GM23338 (cell line): ENCODE measurements at regions not wholly inside any gene's neighbourhood (a gene's known extent, or its start where the extent isn't known, plus 50 kb on each side); places are given as distances from the start of the nearest gene placed in this dataset.

Experiments used
- ATAC-seq: fragments of 200-7000 bp; cut with Tn5 transposase; 3 replicates; pipeline ENCODE4 v1.9.1; 2020
- DNase-seq: peaks from one replicate; pipeline ENCODE4 v3.0.0-alpha.2; 2015; ENCODE audit warnings: low spot score
- H2AFZ ChIP-seq: fragments of 200-600 bp; sonication (generic); 2 replicates; pipeline ENCODE4 v1.8.0; 2016; ENCODE audit warnings: antibody characterized with exemption, mild to moderate bottlenecking, moderate library complexity
- H3F3A ChIP-seq: fragments of 200-600 bp; sonication (generic); replicated peaks from 2 replicates; pipeline ENCODE4 v1.8.0; 2017; ENCODE audit warnings: antibody characterized with exemption, mixed run types, low read depth
- H3K27ac ChIP-seq: fragments of 200-600 bp; sonication (generic); 2 replicates; pipeline ENCODE4 v1.6.1; 2016; ENCODE audit warnings: low read depth
- H3K27me3 ChIP-seq: fragments of 200-600 bp; sonication (generic); 2 replicates; pipeline ENCODE4 v1.8.0; 2016; ENCODE audit warnings: mild to moderate bottlenecking, mixed run types, moderate library complexity; ENCODE audit not compliant: insufficient read depth
- H3K36me3 ChIP-seq: fragments of 200-600 bp; sonication (generic); 2 replicates; pipeline ENCODE4 v1.8.0; 2016; ENCODE audit warnings: mild to moderate bottlenecking; ENCODE audit not compliant: insufficient read depth
- H3K4me1 ChIP-seq: fragments of 200-600 bp; sonication (generic); 2 replicates; pipeline ENCODE4 v1.8.0; 2016; ENCODE audit warnings: mild to moderate bottlenecking, moderate library complexity; ENCODE audit not compliant: insufficient read depth
- H3K4me2 ChIP-seq: fragments of 200-600 bp; sonication (generic); 2 replicates; pipeline ENCODE4 v1.7.1; 2017; ENCODE audit warnings: mixed run types
- H3K4me3 ChIP-seq: fragments of 200-600 bp; sonication (generic); 2 replicates; pipeline ENCODE4 v1.6.1; 2016; ENCODE audit warnings: mixed run types
- H3K79me2 ChIP-seq: fragments of 200-600 bp; sonication (generic); replicated peaks from 2 replicates; pipeline ENCODE4 v1.8.0; 2017; ENCODE audit warnings: mild to moderate bottlenecking; ENCODE audit not compliant: insufficient read depth
- H3K9me2 ChIP-seq: fragments of 200-600 bp; sonication (generic); 2 replicates; pipeline ENCODE4 v1.8.0; 2017; ENCODE audit not compliant: insufficient read depth
- H4K20me1 ChIP-seq: fragments of 200-600 bp; sonication (generic); replicated peaks from 2 replicates; pipeline ENCODE4 v1.8.0; 2017; ENCODE audit warnings: mild to moderate bottlenecking; ENCODE audit not compliant: insufficient read depth
- H3K27ac Mint-ChIP-seq: 2 replicates; pipeline ENCODE4 v1.8.0; 2020; ENCODE audit warnings: inconsistent platforms, mild to moderate bottlenecking, moderate library complexity, mixed read lengths
- H3K27me3 Mint-ChIP-seq: 3 replicates; pipeline ENCODE4 v1.8.0; 2022; ENCODE audit warnings: low read depth, mild to moderate bottlenecking, moderate library complexity, mixed read lengths, inconsistent platforms; ENCODE audit not compliant: insufficient read depth, poor library complexity
- H3K36me3 Mint-ChIP-seq: 3 replicates; pipeline ENCODE4 v1.8.0; 2021; ENCODE audit warnings: low read depth, mild to moderate bottlenecking, inconsistent platforms, moderate library complexity, mixed read lengths
- H3K4me1 Mint-ChIP-seq: 3 replicates; pipeline ENCODE4 v1.8.0; 2020; ENCODE audit warnings: mild to moderate bottlenecking, inconsistent platforms, mixed read lengths
- H3K4me3 Mint-ChIP-seq: 3 replicates; pipeline ENCODE4 v1.8.0; 2021; ENCODE audit warnings: moderate library complexity, mild to moderate bottlenecking, inconsistent platforms, mixed read lengths
- H3K9me3 Mint-ChIP-seq: 3 replicates; pipeline ENCODE4 v1.8.0; 2020; ENCODE audit warnings: moderate library complexity, mild to moderate bottlenecking, inconsistent platforms, mixed read lengths
- CREB1 ChIP-seq: fragments of 250-450 bp; sonication (Bioruptor Pico); IDR thresholded peaks from 2 replicates; pipeline ENCODE4 v1.5.0; 2020; ENCODE audit warnings: low read depth, mild to moderate bottlenecking, moderate library complexity
- EZH2 ChIP-seq: fragments of 200-600 bp; sonication (generic); IDR thresholded peaks from one replicate; pipeline ENCODE4 v1.8.0; 2017; ENCODE audit warnings: antibody characterized with exemption, mild to moderate bottlenecking, low read depth; ENCODE audit not compliant: unreplicated experiment
- JUNB ChIP-seq: IDR thresholded peaks from one replicate; pipeline ENCODE4 v1.6.1; 2016; ENCODE audit warnings: antibody characterized with exemption; ENCODE audit not compliant: unreplicated experiment
- NANOG ChIP-seq: IDR thresholded peaks from 2 replicates; pipeline ENCODE4 v1.6.1; 2016; ENCODE audit warnings: antibody characterized with exemption, borderline replicate concordance
- POLR2AphosphoS5 ChIP-seq: IDR thresholded peaks from 2 replicates; pipeline ENCODE4 v1.6.1; 2016; ENCODE audit warnings: antibody characterized with exemption, low read depth
- STAT1 ChIP-seq: IDR thresholded peaks from one replicate; pipeline ENCODE4 v1.6.1; 2016; ENCODE audit warnings: antibody characterized with exemption; ENCODE audit not compliant: unreplicated experiment
- ZNF114 ChIP-seq: fragments of 250-450 bp; sonication (Bioruptor Pico); IDR thresholded peaks from 2 replicates; pipeline ENCODE4 v1.5.0; 2020; ENCODE audit warnings: mild to moderate bottlenecking, moderate library complexity
- ZNF331 ChIP-seq: fragments of 250-450 bp; sonication (Bioruptor Pico); IDR thresholded peaks from 2 replicates; pipeline ENCODE4 v1.5.0; 2020; ENCODE audit warnings: low read depth, mild to moderate bottlenecking, moderate library complexity
- TF ChIP-seq, protein P1 (sequence below): IDR thresholded peaks from 2 replicates; pipeline ENCODE4 v1.6.1; 2016; ENCODE audit warnings: antibody characterized with exemption
- TF ChIP-seq, protein P2 (sequence below): IDR thresholded peaks from one replicate; pipeline ENCODE4 v1.6.1; 2018; ENCODE audit warnings: antibody characterized with exemption; ENCODE audit not compliant: unreplicated experiment
- TF ChIP-seq, protein P3 (sequence below): fragments of 250-450 bp; sonication (Bioruptor Pico); IDR thresholded peaks from 2 replicates; pipeline ENCODE4 v1.5.0; 2020; ENCODE audit warnings: mild to moderate bottlenecking, moderate library complexity

DNA sequence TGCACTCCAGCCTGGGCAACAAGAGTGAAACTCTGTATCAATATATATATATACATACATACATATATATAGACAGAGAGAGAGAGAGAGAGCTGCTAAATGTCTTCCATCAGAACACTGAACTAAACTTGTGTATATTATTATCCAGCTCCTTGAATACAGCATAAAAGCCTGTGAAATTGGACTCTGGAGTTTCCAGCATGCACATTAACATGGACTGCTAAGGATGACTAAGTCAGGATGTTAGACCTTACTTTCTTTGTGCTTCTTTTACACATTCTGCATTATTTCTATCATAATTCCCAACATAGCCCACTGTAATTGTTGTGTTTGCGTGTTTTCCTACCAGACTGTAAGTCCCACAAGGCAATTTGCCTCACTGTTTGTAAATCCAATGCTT lies 259.1 kb downstream of the TGFB2 start (continued):
- TF ChIP-seq, protein P1, sequence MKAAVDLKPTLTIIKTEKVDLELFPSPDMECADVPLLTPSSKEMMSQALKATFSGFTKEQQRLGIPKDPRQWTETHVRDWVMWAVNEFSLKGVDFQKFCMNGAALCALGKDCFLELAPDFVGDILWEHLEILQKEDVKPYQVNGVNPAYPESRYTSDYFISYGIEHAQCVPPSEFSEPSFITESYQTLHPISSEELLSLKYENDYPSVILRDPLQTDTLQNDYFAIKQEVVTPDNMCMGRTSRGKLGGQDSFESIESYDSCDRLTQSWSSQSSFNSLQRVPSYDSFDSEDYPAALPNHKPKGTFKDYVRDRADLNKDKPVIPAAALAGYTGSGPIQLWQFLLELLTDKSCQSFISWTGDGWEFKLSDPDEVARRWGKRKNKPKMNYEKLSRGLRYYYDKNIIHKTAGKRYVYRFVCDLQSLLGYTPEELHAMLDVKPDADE: no peak

DNA sequence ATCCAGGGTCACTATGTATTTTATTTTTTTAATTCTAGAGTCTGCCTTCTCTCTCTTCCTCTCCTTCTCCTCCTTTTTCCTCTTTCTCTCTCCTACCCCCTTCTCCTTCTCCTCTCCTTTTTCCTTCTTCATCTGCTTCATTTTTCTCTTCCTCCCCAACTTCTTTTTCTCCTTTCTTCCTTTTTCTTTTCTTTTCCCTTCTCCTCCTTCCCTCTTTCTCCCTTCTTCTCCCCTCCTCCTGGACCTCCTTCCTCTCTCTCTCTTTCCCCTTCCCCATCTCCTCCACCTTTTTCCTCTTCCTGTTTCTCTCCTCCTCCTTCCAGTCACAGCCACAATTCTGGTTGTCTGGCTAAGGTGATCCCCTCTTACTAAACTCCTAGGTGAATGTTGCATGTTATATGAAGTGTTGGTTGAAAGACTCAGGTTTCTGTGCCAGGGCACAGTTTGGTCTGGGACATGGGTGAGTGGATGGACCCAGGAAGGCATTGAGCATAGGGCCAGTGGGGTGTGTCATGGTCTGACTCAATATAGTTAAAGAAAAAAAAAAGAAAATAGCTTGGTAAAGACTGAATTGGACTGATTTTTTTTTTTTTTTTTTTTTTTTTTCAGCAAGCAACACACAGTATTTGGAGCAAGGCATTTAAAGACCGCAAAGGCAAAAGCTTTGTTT lies 266.9 kb downstream of the TGFB2 start:
- H3K9me3 Mint-ChIP-seq: peaks cover 12% of the 10 kb centered on the region
- no peak overlapping the region for H3K4me2 ChIP-seq
- no peak for ATAC-seq
- H3K27ac Mint-ChIP-seq: peak overlapping the region; percentile 63
- peaks cover 17% of the 10 kb centered on the region for H3K9me2 ChIP-seq
- peaks cover 28% of the 10 kb centered on the region for H3K4me1 ChIP-seq
- H3K27ac ChIP-seq: no peak overlapping the region
- H3F3A ChIP-seq: no peaks in the 10 kb centered on the region
- H3K4me1 Mint-ChIP-seq: peaks cover 22% of the 10 kb centered on the region
- H3K27me3 Mint-ChIP-seq: no peaks in the 10 kb centered on the region
- peaks cover 4% of the 10 kb centered on the region; the same call in 1 of the 3 replicates for H3K36me3 Mint-ChIP-seq
- no peak overlapping the region for H3K4me3 ChIP-seq
- H2AFZ ChIP-seq: peak overlapping the region; percentile 80
- H3K36me3 ChIP-seq: peaks cover 6% of the 10 kb centered on the region; the same call in 1 of the 2 replicates
- no peaks in the 10 kb centered on the region for H3K27me3 ChIP-seq
- no peaks in the 10 kb centered on the region for H3K79me2 ChIP-seq
- no peak overlapping the region for H3K4me3 Mint-ChIP-seq
- DNase-seq: peak; percentile 0
- no peaks in the 10 kb centered on the region for H4K20me1 ChIP-seq
- no peak for TF ChIP-seq CREB1 (CRISPR knock-in tag)
- no peak for TF ChIP-seq ZNF114 (CRISPR knock-in tag)
- TF ChIP-seq ZNF331 (CRISPR knock-in tag): no peak
- TF ChIP-seq, protein P2, sequence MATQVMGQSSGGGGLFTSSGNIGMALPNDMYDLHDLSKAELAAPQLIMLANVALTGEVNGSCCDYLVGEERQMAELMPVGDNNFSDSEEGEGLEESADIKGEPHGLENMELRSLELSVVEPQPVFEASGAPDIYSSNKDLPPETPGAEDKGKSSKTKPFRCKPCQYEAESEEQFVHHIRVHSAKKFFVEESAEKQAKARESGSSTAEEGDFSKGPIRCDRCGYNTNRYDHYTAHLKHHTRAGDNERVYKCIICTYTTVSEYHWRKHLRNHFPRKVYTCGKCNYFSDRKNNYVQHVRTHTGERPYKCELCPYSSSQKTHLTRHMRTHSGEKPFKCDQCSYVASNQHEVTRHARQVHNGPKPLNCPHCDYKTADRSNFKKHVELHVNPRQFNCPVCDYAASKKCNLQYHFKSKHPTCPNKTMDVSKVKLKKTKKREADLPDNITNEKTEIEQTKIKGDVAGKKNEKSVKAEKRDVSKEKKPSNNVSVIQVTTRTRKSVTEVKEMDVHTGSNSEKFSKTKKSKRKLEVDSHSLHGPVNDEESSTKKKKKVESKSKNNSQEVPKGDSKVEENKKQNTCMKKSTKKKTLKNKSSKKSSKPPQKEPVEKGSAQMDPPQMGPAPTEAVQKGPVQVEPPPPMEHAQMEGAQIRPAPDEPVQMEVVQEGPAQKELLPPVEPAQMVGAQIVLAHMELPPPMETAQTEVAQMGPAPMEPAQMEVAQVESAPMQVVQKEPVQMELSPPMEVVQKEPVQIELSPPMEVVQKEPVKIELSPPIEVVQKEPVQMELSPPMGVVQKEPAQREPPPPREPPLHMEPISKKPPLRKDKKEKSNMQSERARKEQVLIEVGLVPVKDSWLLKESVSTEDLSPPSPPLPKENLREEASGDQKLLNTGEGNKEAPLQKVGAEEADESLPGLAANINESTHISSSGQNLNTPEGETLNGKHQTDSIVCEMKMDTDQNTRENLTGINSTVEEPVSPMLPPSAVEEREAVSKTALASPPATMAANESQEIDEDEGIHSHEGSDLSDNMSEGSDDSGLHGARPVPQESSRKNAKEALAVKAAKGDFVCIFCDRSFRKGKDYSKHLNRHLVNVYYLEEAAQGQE: no peak
- no peak for TF ChIP-seq JUNB
- no peak for TF ChIP-seq POLR2AphosphoS5
- TF ChIP-seq, protein P1: no peak
- TF ChIP-seq STAT1: no peak
- no peak for TF ChIP-seq EZH2
- TF ChIP-seq, protein P3, sequence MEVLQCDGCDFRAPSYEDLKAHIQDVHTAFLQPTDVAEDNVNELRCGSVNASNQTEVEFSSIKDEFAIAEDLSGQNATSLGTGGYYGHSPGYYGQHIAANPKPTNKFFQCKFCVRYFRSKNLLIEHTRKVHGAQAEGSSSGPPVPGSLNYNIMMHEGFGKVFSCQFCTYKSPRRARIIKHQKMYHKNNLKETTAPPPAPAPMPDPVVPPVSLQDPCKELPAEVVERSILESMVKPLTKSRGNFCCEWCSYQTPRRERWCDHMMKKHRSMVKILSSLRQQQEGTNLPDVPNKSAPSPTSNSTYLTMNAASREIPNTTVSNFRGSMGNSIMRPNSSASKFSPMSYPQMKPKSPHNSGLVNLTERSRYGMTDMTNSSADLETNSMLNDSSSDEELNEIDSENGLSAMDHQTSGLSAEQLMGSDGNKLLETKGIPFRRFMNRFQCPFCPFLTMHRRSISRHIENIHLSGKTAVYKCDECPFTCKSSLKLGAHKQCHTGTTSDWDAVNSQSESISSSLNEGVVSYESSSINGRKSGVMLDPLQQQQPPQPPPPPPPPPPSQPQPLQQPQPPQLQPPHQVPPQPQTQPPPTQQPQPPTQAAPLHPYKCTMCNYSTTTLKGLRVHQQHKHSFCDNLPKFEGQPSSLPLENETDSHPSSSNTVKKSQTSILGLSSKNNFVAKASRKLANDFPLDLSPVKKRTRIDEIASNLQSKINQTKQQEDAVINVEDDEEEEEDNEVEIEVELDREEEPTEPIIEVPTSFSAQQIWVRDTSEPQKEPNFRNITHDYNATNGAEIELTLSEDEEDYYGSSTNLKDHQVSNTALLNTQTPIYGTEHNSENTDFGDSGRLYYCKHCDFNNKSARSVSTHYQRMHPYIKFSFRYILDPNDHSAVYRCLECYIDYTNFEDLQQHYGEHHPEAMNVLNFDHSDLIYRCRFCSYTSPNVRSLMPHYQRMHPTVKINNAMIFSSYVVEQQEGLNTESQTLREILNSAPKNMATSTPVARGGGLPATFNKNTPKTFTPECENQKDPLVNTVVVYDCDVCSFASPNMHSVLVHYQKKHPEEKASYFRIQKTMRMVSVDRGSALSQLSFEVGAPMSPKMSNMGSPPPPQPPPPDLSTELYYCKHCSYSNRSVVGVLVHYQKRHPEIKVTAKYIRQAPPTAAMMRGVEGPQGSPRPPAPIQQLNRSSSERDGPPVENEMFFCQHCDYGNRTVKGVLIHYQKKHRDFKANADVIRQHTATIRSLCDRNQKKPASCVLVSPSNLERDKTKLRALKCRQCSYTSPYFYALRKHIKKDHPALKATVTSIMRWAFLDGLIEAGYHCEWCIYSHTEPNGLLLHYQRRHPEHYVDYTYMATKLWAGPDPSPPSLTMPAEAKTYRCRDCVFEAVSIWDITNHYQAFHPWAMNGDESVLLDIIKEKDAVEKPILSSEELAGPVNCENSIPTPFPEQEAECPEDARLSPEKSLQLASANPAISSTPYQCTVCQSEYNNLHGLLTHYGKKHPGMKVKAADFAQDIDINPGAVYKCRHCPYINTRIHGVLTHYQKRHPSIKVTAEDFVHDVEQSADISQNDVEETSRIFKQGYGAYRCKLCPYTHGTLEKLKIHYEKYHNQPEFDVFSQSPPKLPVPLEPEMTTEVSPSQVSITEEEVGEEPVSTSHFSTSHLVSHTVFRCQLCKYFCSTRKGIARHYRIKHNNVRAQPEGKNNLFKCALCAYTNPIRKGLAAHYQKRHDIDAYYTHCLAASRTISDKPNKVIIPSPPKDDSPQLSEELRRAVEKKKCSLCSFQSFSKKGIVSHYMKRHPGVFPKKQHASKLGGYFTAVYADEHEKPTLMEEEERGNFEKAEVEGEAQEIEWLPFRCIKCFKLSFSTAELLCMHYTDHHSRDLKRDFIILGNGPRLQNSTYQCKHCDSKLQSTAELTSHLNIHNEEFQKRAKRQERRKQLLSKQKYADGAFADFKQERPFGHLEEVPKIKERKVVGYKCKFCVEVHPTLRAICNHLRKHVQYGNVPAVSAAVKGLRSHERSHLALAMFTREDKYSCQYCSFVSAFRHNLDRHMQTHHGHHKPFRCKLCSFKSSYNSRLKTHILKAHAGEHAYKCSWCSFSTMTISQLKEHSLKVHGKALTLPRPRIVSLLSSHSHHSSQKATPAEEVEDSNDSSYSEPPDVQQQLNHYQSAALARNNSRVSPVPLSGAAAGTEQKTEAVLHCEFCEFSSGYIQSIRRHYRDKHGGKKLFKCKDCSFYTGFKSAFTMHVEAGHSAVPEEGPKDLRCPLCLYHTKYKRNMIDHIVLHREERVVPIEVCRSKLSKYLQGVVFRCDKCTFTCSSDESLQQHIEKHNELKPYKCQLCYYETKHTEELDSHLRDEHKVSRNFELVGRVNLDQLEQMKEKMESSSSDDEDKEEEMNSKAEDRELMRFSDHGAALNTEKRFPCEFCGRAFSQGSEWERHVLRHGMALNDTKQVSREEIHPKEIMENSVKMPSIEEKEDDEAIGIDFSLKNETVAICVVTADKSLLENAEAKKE: no peak
- no peak for TF ChIP-seq NANOG
